ENCODE measurements at regions not wholly inside any gene's neighbourhood (a gene's known extent, or its start where the extent isn't known, plus 50 kb on each side); places are given as distances from the start of the nearest gene placed in this dataset.

GRCh38 chr2:21310493-21310892 is 186.7 kb downstream of the TDRD15 start:
- DNase-seq (ENCODE audit: low read depth in 1 of 2, low spot score in 1 of 2): no peak
- 2% methylated on average over 1 of the region's 1 CpG for WGBS (ENCODE audit: missing lambda C conversion rate)
- ChIA-PET POLR2A (no interaction called here), CTCF (no interaction called here)
- no peak overlapping the region for H3K4me3 ChIP-seq
- TF ChIP-seq ZFP36 (IDR thresholded peaks at IDR 0.05; ENCODE audit: borderline replicate concordance, partially characterized antibody) (no peak), SREBF2 (IDR thresholded peaks at IDR 0.05) (no peak), CHD2 (IDR thresholded peaks at IDR 0.05; ENCODE audit: low read length, partially characterized antibody) (no peak), RFX5 (IDR thresholded peaks at IDR 0.05) (no peak), NFE2L2 (conservative IDR thresholded peaks at IDR 0.05; ENCODE audit: low read length) (no peak), KDM5A (IDR thresholded peaks at IDR 0.05) (no peak), TFCP2L1 (CRISPR knock-in tag; IDR thresholded peaks at IDR 0.05) (no peak), JUNB (IDR thresholded peaks at IDR 0.05) (no peak), MYC (IDR thresholded peaks at IDR 0.05; ENCODE audit: borderline replicate concordance, low read length) (no peak), BHLHE40 (IDR thresholded peaks at IDR 0.05; ENCODE audit: low read depth, low read length) (no peak), POLR2AphosphoS2 (conservative IDR thresholded peaks at IDR 0.05; ENCODE audit: low read length) (no peak), USF2 (IDR thresholded peaks at IDR 0.05) (no peak), MAX (IDR thresholded peaks at IDR 0.05) (no peak), POLR2A (IDR thresholded peaks at IDR 0.05; ENCODE audit: low read length) (no peak), CHD4 (IDR thresholded peaks at IDR 0.05; ENCODE audit: borderline replicate concordance) (no peak), ZNF302 (CRISPR knock-in tag; IDR thresholded peaks at IDR 0.05) (no peak), RAD21 (conservative IDR thresholded peaks at IDR 0.05 in 1 of 2, IDR thresholded peaks at IDR 0.05 in 1 of 2) (no peak)
- no peak for ATAC-seq
- H3K9me3 ChIP-seq: no peaks in the 10 kb centered on the region
- H3K27ac ChIP-seq: no peak overlapping the region
- no peaks in the 10 kb centered on the region for H3K4me1 ChIP-seq
- FAIRE-seq: no peak
- H3K4me2 ChIP-seq: no peak overlapping the region

- Histone ChIP-seq H3K4me2 (no peak overlapping the region), H3K4me1 (no peaks in the 10 kb centered on the region), H3K9me3 (no peaks in the 10 kb centered on the region), H3K27ac (no peak overlapping the region), H3K4me3 (no peak overlapping the region)
- no peak for ATAC-seq
- TF ChIP-seq CHD2 (IDR thresholded peaks at IDR 0.05; ENCODE audit: low read length, partially characterized antibody) (no peak), KDM5A (IDR thresholded peaks at IDR 0.05) (no peak), JUNB (IDR thresholded peaks at IDR 0.05) (no peak), NR3C1 (IDR thresholded peaks at IDR 0.05) (no peak), RARB (CRISPR knock-in tag; IDR thresholded peaks at IDR 0.05) (no peak), GATA3 (IDR thresholded peaks at IDR 0.05; ENCODE audit: borderline replicate concordance) (no peak)
- no peak for DNase-seq (ENCODE audit: low read depth in 1 of 2, low spot score in 1 of 2)
- ChIA-PET CTCF (interaction anchor here (1.0 kb wide), 1 partner anchor 272 kb away, joined by 3 read pairs; no protein-coding TSS in a partner anchor), POLR2A (no interaction called here)
- FAIRE-seq: no peak
- 2% methylated on average over 2 of the region's 2 CpGs for WGBS (ENCODE audit: missing lambda C conversion rate)
Observed at GRCh38 chr2:21314322-21314835, 190.6 kb downstream of the TDRD15 start.

GRCh38 chr2:21317131-21317530 is 193.4 kb downstream of the TDRD15 start:
- Histone ChIP-seq H3K27ac (no peak overlapping the region), H3K4me3 (no peak overlapping the region), H3K4me1 (no peaks in the 10 kb centered on the region), H3K9me3 (no peaks in the 10 kb centered on the region), H3K4me2 (no peak overlapping the region)
- peak; percentile 28 to 52 for DNase-seq (ENCODE audit: low read depth in 1 of 2, low spot score in 1 of 2)
- no peak for FAIRE-seq
- WGBS (ENCODE audit: missing lambda C conversion rate): 5% methylated on average over 10 of the region's 10 CpGs
- ChIA-PET POLR2A (no interaction called here), CTCF (interaction anchor here (0.7 to 3.1 kb wide), 15 partner anchors 10 to 315 kb away, joined by 3 to 16 read pairs (median 4); partner anchors contain the start of gene APOB)
- no peak for TF ChIP-seq TFCP2L1 (CRISPR knock-in tag; IDR thresholded peaks at IDR 0.05)
- peak; percentile 45 for TF ChIP-seq CTCF (IDR thresholded peaks at IDR 0.05)
- TF ChIP-seq SREBF2 (IDR thresholded peaks at IDR 0.05): no peak
- no peak for TF ChIP-seq RNF2 (IDR thresholded peaks at IDR 0.05; ENCODE audit: borderline replicate concordance, low read depth)
- TF ChIP-seq SMC3 (IDR thresholded peaks at IDR 0.05): peak; percentile 14; the same call in 1 of the 3 replicates
- no peak for TF ChIP-seq FOSL2 (IDR thresholded peaks at IDR 0.05)
- no peak for TF ChIP-seq FOSL2 (CRISPR knock-in tag; IDR thresholded peaks at IDR 0.05)
- TF ChIP-seq CEBPB (IDR thresholded peaks at IDR 0.05): no peak
- no peak for TF ChIP-seq NR3C1 (IDR thresholded peaks at IDR 0.05)
- peak; percentile 27 to 55; a peak in 2 of 5 replicates for TF ChIP-seq RAD21 (conservative IDR thresholded peaks at IDR 0.05 in 1 of 2, IDR thresholded peaks at IDR 0.05 in 1 of 2)
- TF ChIP-seq HOXB13 (CRISPR knock-in tag; IDR thresholded peaks at IDR 0.05; ENCODE audit: low read depth): no peak
- no peak for TF ChIP-seq TP53 (CRISPR knock-in tag; IDR thresholded peaks at IDR 0.05)
- TF ChIP-seq EP300 (IDR thresholded peaks at IDR 0.05): no peak
- TF ChIP-seq POLR2AphosphoS2 (conservative IDR thresholded peaks at IDR 0.05; ENCODE audit: low read length): no peak
- no peak for TF ChIP-seq HMGXB4 (CRISPR knock-in tag; IDR thresholded peaks at IDR 0.05; ENCODE audit: borderline replicate concordance)
- ATAC-seq: peak in 1 of 2 experiments; percentile 86; a peak in 3 of 6 replicates
